ENCODE measurements at regions not wholly inside any gene's neighbourhood (a gene's known extent, or its start where the extent isn't known, plus 50 kb on each side); places are given as distances from the start of the nearest gene placed in this dataset.

GRCh38 chr5:123960526-123960925, 448.5 kb downstream of the CSNK1G3 start:
- Histone ChIP-seq H3K36me3 (ENCODE audit: control insufficient read depth in 2 of 2, insufficient read depth in 2 of 2, low read length in 2 of 2) (no peaks in the 10 kb centered on the region), H3K27me3 (ENCODE audit: control insufficient read depth in 2 of 2, insufficient read depth in 2 of 2, low read length in 2 of 2) (no peaks in the 10 kb centered on the region), H3K4me1 (ENCODE audit: control insufficient read depth in 2 of 2, insufficient read depth in 2 of 2, low read length in 2 of 2) (no peaks in the 10 kb centered on the region), H3K27ac (ENCODE audit: low read depth in 2 of 2, low read length in 2 of 2) (no peak overlapping the region), H3K9me3 (ENCODE audit: control insufficient read depth in 2 of 2, low read length in 2 of 2) (no peaks in the 10 kb centered on the region), H3K9ac (ENCODE audit: low read depth in 1 of 2, low read length in 2 of 2) (no peak overlapping the region), H3K4me3 (ENCODE audit: low read length in 2 of 2) (no peak overlapping the region)

GRCh38 chr5:123951582-123951977, 439.6 kb downstream of the CSNK1G3 start:
- Histone ChIP-seq H3K27me3 (ENCODE audit: control insufficient read depth in 2 of 2, insufficient read depth in 2 of 2, low read length in 2 of 2) (no peaks in the 10 kb centered on the region), H3K36me3 (ENCODE audit: control insufficient read depth in 2 of 2, insufficient read depth in 2 of 2, low read length in 2 of 2) (no peaks in the 10 kb centered on the region), H3K4me1 (ENCODE audit: control insufficient read depth in 2 of 2, insufficient read depth in 2 of 2, low read length in 2 of 2) (no peaks in the 10 kb centered on the region), H3K9me3 (ENCODE audit: control insufficient read depth in 2 of 2, low read length in 2 of 2) (no peaks in the 10 kb centered on the region), H3K9ac (ENCODE audit: low read depth in 1 of 2, low read length in 2 of 2) (no peak overlapping the region), H3K4me3 (ENCODE audit: low read length in 2 of 2) (no peak overlapping the region), H3K27ac (ENCODE audit: low read depth in 2 of 2, low read length in 2 of 2) (no peak overlapping the region)

GRCh38 chr5:123950701-123951581, 439.0 kb downstream of the CSNK1G3 start:
- Histone ChIP-seq H3K9me3 (ENCODE audit: control insufficient read depth in 2 of 2, low read length in 2 of 2) (no peaks in the 10 kb centered on the region), H3K27me3 (ENCODE audit: control insufficient read depth in 2 of 2, insufficient read depth in 2 of 2, low read length in 2 of 2) (no peaks in the 10 kb centered on the region), H3K4me3 (ENCODE audit: low read length in 2 of 2) (no peak overlapping the region), H3K27ac (ENCODE audit: low read depth in 2 of 2, low read length in 2 of 2) (no peak overlapping the region), H3K4me1 (ENCODE audit: control insufficient read depth in 2 of 2, insufficient read depth in 2 of 2, low read length in 2 of 2) (no peaks in the 10 kb centered on the region), H3K9ac (ENCODE audit: low read depth in 1 of 2, low read length in 2 of 2) (no peak overlapping the region), H3K36me3 (ENCODE audit: control insufficient read depth in 2 of 2, insufficient read depth in 2 of 2, low read length in 2 of 2) (no peaks in the 10 kb centered on the region)

GRCh38 chr5:123949807-123950340, 437.9 kb downstream of the CSNK1G3 start:
- Histone ChIP-seq H3K9me3 (ENCODE audit: control insufficient read depth in 2 of 2, low read length in 2 of 2) (no peaks in the 10 kb centered on the region), H3K27me3 (ENCODE audit: control insufficient read depth in 2 of 2, insufficient read depth in 2 of 2, low read length in 2 of 2) (no peaks in the 10 kb centered on the region), H3K9ac (ENCODE audit: low read depth in 1 of 2, low read length in 2 of 2) (no peak overlapping the region), H3K4me3 (ENCODE audit: low read length in 2 of 2) (no peak overlapping the region), H3K36me3 (ENCODE audit: control insufficient read depth in 2 of 2, insufficient read depth in 2 of 2, low read length in 2 of 2) (no peaks in the 10 kb centered on the region), H3K27ac (ENCODE audit: low read depth in 2 of 2, low read length in 2 of 2) (no peak overlapping the region), H3K4me1 (ENCODE audit: control insufficient read depth in 2 of 2, insufficient read depth in 2 of 2, low read length in 2 of 2) (no peaks in the 10 kb centered on the region)

GRCh38 chr5:123949043-123949804, 437.2 kb downstream of the CSNK1G3 start:
- H3K36me3 ChIP-seq (ENCODE audit: control insufficient read depth in 2 of 2, insufficient read depth in 2 of 2, low read length in 2 of 2): no peaks in the 10 kb centered on the region
- no peak overlapping the region for H3K27ac ChIP-seq (ENCODE audit: low read depth in 2 of 2, low read length in 2 of 2)

GRCh38 chr5:123947797-123948196, 435.8 kb downstream of the CSNK1G3 start:
- Histone ChIP-seq H3K27ac (ENCODE audit: low read depth in 2 of 2, low read length in 2 of 2) (no peak overlapping the region), H3K36me3 (ENCODE audit: control insufficient read depth in 2 of 2, insufficient read depth in 2 of 2, low read length in 2 of 2) (no peaks in the 10 kb centered on the region), H3K4me1 (ENCODE audit: control insufficient read depth in 2 of 2, insufficient read depth in 2 of 2, low read length in 2 of 2) (no peaks in the 10 kb centered on the region), H3K27me3 (ENCODE audit: control insufficient read depth in 2 of 2, insufficient read depth in 2 of 2, low read length in 2 of 2) (no peaks in the 10 kb centered on the region), H3K9me3 (ENCODE audit: control insufficient read depth in 2 of 2, low read length in 2 of 2) (no peaks in the 10 kb centered on the region), H3K9ac (ENCODE audit: low read depth in 1 of 2, low read length in 2 of 2) (no peak overlapping the region), H3K4me3 (ENCODE audit: low read length in 2 of 2) (no peak overlapping the region)

More at GRCh38 chr5:123949043-123949804, 437.2 kb downstream of the CSNK1G3 start:
- Histone ChIP-seq H3K9me3 (ENCODE audit: control insufficient read depth in 2 of 2, low read length in 2 of 2) (no peaks in the 10 kb centered on the region), H3K27me3 (ENCODE audit: control insufficient read depth in 2 of 2, insufficient read depth in 2 of 2, low read length in 2 of 2) (no peaks in the 10 kb centered on the region), H3K9ac (ENCODE audit: low read depth in 1 of 2, low read length in 2 of 2) (no peak overlapping the region), H3K4me1 (ENCODE audit: control insufficient read depth in 2 of 2, insufficient read depth in 2 of 2, low read length in 2 of 2) (no peaks in the 10 kb centered on the region), H3K4me3 (ENCODE audit: low read length in 2 of 2) (no peak overlapping the region)

GRCh38 chr5:123945548-123945947, 433.6 kb downstream of the CSNK1G3 start:
- H3K27ac ChIP-seq (ENCODE audit: low read depth in 2 of 2, low read length in 2 of 2): no peak overlapping the region
- no peaks in the 10 kb centered on the region for H3K36me3 ChIP-seq (ENCODE audit: control insufficient read depth in 2 of 2, insufficient read depth in 2 of 2, low read length in 2 of 2)
- H3K4me3 ChIP-seq (ENCODE audit: low read length in 2 of 2): no peak overlapping the region
- no peaks in the 10 kb centered on the region for H3K4me1 ChIP-seq (ENCODE audit: control insufficient read depth in 2 of 2, insufficient read depth in 2 of 2, low read length in 2 of 2)
- no peaks in the 10 kb centered on the region for H3K27me3 ChIP-seq (ENCODE audit: control insufficient read depth in 2 of 2, insufficient read depth in 2 of 2, low read length in 2 of 2)
- H3K9ac ChIP-seq (ENCODE audit: low read depth in 1 of 2, low read length in 2 of 2): no peak overlapping the region
- H3K9me3 ChIP-seq (ENCODE audit: control insufficient read depth in 2 of 2, low read length in 2 of 2): peaks cover 3 to 4% of the 10 kb centered on the region in 2 donors

GRCh38 chr5:123943151-123943550, 431.2 kb downstream of the CSNK1G3 start:
- Histone ChIP-seq H3K9ac (ENCODE audit: low read depth in 1 of 2, low read length in 2 of 2) (no peak overlapping the region), H3K9me3 (ENCODE audit: control insufficient read depth in 2 of 2, low read length in 2 of 2) (peaks cover 3 to 4% of the 10 kb centered on the region in 2 donors), H3K4me3 (ENCODE audit: low read length in 2 of 2) (no peak overlapping the region), H3K4me1 (ENCODE audit: control insufficient read depth in 2 of 2, insufficient read depth in 2 of 2, low read length in 2 of 2) (no peaks in the 10 kb centered on the region), H3K27ac (ENCODE audit: low read depth in 2 of 2, low read length in 2 of 2) (no peak overlapping the region), H3K36me3 (ENCODE audit: control insufficient read depth in 2 of 2, insufficient read depth in 2 of 2, low read length in 2 of 2) (no peaks in the 10 kb centered on the region), H3K27me3 (ENCODE audit: control insufficient read depth in 2 of 2, insufficient read depth in 2 of 2, low read length in 2 of 2) (no peaks in the 10 kb centered on the region)

GRCh38 chr5:123940416-123940815, 428.4 kb downstream of the CSNK1G3 start:
- Histone ChIP-seq H3K4me1 (ENCODE audit: control insufficient read depth in 2 of 2, insufficient read depth in 2 of 2, low read length in 2 of 2) (no peaks in the 10 kb centered on the region), H3K27me3 (ENCODE audit: control insufficient read depth in 2 of 2, insufficient read depth in 2 of 2, low read length in 2 of 2) (no peaks in the 10 kb centered on the region), H3K4me3 (ENCODE audit: low read length in 2 of 2) (no peak overlapping the region), H3K9ac (ENCODE audit: low read depth in 1 of 2, low read length in 2 of 2) (no peak overlapping the region), H3K36me3 (ENCODE audit: control insufficient read depth in 2 of 2, insufficient read depth in 2 of 2, low read length in 2 of 2) (no peaks in the 10 kb centered on the region), H3K27ac (ENCODE audit: low read depth in 2 of 2, low read length in 2 of 2) (no peak overlapping the region), H3K9me3 (ENCODE audit: control insufficient read depth in 2 of 2, low read length in 2 of 2) (peaks cover 9 to 12% of the 10 kb centered on the region in 2 donors)

DNA sequence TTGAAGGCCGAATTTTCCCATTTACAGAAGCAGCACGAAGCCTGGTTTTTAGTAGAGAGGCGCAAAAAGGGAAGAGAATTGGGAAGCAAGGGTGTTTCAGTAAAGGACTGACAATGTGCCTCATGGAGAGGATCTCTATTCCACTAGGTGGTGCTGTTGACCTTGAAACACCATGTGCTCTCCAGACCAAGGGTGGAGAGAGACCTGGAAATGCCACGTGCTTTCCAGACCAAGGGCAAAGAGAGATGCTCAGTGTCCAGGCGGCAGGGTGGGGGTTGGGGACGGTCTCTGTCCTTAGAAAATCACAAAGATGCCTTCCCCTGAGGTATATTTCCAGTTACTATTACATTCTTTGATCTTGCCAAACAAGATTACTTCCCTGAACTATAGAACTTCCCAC, 425.3 kb downstream of the CSNK1G3 start:
- H3K27me3 ChIP-seq (ENCODE audit: control insufficient read depth in 2 of 2, insufficient read depth in 2 of 2, low read length in 2 of 2): no peaks in the 10 kb centered on the region
- H3K9me3 ChIP-seq (ENCODE audit: control insufficient read depth in 2 of 2, low read length in 2 of 2): peaks cover 9 to 12% of the 10 kb centered on the region in 2 donors
- no peaks in the 10 kb centered on the region for H3K4me1 ChIP-seq (ENCODE audit: control insufficient read depth in 2 of 2, insufficient read depth in 2 of 2, low read length in 2 of 2)
- H3K9ac ChIP-seq (ENCODE audit: low read depth in 1 of 2, low read length in 2 of 2): no peak overlapping the region
- no peak overlapping the region for H3K4me3 ChIP-seq (ENCODE audit: low read length in 2 of 2)
- no peak overlapping the region for H3K27ac ChIP-seq (ENCODE audit: low read depth in 2 of 2, low read length in 2 of 2)
- H3K36me3 ChIP-seq (ENCODE audit: control insufficient read depth in 2 of 2, insufficient read depth in 2 of 2, low read length in 2 of 2): no peaks in the 10 kb centered on the region

Data from mucosa of rectum (tissue), 2 donors.